GM19372 (cell line): ENCODE measurements at regions not wholly inside any gene's neighbourhood (a gene's known extent, or its start where the extent isn't known, plus 50 kb on each side); places are given as distances from the start of the nearest gene placed in this dataset.
"Not testable (repeated sequence)": the region's sequence is repeated elsewhere in the genome, so short reads cannot be mapped to it uniquely, and the experiment has no call there.

ENCODE experiments used
- ATAC-seq: cut with Tn5 transposase; IDR thresholded peaks from one replicate; pipeline ENCODE4 v1.9.1; 2021; ENCODE audit warnings: mild to moderate bottlenecking, low read depth, moderate library complexity; ENCODE audit not compliant: unreplicated experiment

- no peak for ATAC-seq
Observed at GRCh38 chr15:96176831-96177230, 153.7 kb upstream of the NR2F2 start.

GRCh38 chr15:96177279-96177678 lies 153.2 kb upstream of the NR2F2 start:
- ATAC-seq, result no peak

GRCh38 chr15:96180087-96180748 lies 150.3 kb upstream of the NR2F2 start:
- no peak for ATAC-seq

- ATAC-seq, result no peak
Observed at GRCh38 chr15:96181217-96181616, 149.3 kb upstream of the NR2F2 start.

- ATAC-seq, result no peak
Observed at GRCh38 chr15:96181873-96182301, 148.6 kb upstream of the NR2F2 start.

GRCh38 chr15:96182736-96183513 lies 147.6 kb upstream of the NR2F2 start:
- ATAC-seq, result no peak

- ATAC-seq, result no peak
Observed at GRCh38 chr15:96183514-96183850, 147.0 kb upstream of the NR2F2 start.

GRCh38 chr15:96183867-96184266 lies 146.6 kb upstream of the NR2F2 start:
- ATAC-seq, result no peak

GRCh38 chr15:96184297-96184696 lies 146.2 kb upstream of the NR2F2 start:
- no peak for ATAC-seq

GRCh38 chr15:96186105-96186504 lies 144.4 kb upstream of the NR2F2 start:
- ATAC-seq, result no peak

GRCh38 chr15:96187341-96188305 lies 142.9 kb upstream of the NR2F2 start:
- ATAC-seq, result no peak

- no peak for ATAC-seq
Observed at GRCh38 chr15:96197721-96198120, 132.8 kb upstream of the NR2F2 start.

GRCh38 chr15:96199111-96199510 lies 131.4 kb upstream of the NR2F2 start:
- no peak for ATAC-seq

GRCh38 chr15:96200357-96200967 lies 130.0 kb upstream of the NR2F2 start:
- no peak for ATAC-seq

GRCh38 chr15:96201696-96202095 lies 128.8 kb upstream of the NR2F2 start:
- ATAC-seq, result no peak

- ATAC-seq, result not testable (repeated sequence)
Observed at GRCh38 chr15:96205588-96205987, 124.9 kb upstream of the NR2F2 start.

- no peak for ATAC-seq
Observed at GRCh38 chr15:96207377-96208006, 123.0 kb upstream of the NR2F2 start.

GRCh38 chr15:96209285-96209735 lies 121.2 kb upstream of the NR2F2 start:
- no peak for ATAC-seq

GRCh38 chr15:96213045-96213444 lies 117.5 kb upstream of the NR2F2 start:
- ATAC-seq, result no peak

- no peak for ATAC-seq
Observed at GRCh38 chr15:96213896-96214295, 116.6 kb upstream of the NR2F2 start.
